NCI-H226 (cell line): ENCODE measurements at regions not wholly inside any gene's neighbourhood (a gene's known extent, or its start where the extent isn't known, plus 50 kb on each side); places are given as distances from the start of the nearest gene placed in this dataset.
"Not testable (repeated sequence)": the region's sequence is repeated elsewhere in the genome, so short reads cannot be mapped to it uniquely, and the experiment has no call there.

ENCODE experiments used
- DNase-seq: peaks from one replicate; pipeline ENCODE4 v3.0.0-alpha.2; 2015

DNA sequence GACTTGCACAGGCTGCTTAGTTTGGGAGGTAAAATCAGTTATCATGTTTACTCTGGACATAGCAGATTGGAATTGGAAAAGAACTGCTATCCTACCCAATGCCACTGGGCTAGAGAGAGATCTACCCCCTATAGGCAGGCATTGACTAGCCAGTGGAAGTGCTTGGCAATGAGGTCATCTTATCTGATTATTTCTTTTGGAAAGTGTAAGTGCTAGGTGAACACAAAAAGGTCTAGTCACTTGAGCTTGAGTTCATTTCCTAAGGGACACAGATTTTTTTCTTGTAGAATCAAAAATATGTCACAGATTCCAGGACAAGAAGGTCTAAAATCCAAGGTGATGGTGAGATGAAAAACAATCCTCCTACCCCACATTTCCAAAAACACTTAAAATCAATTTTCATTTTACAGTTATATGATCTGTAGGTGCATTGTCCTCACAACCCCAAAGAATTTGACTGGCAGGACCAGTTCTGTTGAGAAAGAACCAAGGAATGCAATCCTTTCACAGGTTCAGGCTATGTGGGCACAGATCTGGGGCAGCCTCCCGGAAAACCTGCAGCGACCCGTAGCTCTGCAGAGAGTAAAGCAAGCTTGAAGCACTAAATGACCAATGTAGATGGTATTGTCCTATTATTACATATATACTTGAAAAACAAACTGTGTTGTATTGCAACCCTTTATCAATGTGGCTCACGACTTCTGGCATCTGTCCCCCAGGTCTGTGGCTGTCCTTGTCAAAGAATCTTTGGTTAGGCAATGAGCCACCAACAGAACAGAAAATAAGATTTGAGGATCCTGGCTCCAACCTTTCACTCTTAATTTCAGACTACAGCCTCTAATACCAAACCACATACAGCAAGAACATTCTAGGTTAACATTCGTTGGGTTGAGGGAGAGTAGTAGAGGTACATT lies 67.3 kb upstream of the ADTRP start:
- no peak for DNase-seq

DNA sequence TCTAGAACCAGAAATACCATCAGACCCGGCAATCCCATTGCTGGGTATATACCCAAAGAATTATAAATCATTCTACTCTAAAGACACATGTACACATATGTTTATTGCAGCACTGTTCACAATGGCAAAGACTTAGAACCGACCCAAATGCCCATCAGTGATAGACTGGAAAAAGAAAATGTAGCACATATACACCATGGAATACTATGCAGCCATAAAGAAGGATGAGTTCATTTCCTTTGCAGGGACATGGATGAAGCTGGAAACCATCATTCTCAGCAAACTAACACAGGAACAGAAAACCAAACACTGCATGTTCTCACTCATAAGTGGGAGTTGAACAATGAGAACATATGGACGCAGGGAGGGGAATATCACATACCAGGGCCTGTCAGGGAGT lies 64.2 kb upstream of the ADTRP start:
- DNase-seq: not testable (repeated sequence)

DNA sequence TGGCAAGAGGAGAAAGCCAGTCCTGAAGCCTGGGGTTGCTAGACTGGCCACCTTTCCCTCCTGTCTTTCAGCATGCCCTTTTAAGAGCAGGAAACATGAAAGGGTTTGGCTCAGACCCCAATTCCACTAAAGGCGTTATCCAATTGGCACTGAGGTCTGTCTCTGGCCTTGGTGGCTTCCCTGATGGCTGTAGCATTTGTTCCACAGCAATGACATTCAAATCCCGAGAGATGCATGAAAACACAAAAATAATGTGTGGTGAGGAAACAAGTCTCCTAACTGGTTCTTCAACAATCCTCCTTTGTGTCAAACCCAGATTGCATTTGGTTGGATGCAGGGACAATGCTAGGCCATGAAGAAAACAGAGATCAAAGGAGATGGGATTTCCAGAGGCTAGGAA lies 56.5 kb upstream of the ADTRP start:
- DNase-seq: no peak

DNA sequence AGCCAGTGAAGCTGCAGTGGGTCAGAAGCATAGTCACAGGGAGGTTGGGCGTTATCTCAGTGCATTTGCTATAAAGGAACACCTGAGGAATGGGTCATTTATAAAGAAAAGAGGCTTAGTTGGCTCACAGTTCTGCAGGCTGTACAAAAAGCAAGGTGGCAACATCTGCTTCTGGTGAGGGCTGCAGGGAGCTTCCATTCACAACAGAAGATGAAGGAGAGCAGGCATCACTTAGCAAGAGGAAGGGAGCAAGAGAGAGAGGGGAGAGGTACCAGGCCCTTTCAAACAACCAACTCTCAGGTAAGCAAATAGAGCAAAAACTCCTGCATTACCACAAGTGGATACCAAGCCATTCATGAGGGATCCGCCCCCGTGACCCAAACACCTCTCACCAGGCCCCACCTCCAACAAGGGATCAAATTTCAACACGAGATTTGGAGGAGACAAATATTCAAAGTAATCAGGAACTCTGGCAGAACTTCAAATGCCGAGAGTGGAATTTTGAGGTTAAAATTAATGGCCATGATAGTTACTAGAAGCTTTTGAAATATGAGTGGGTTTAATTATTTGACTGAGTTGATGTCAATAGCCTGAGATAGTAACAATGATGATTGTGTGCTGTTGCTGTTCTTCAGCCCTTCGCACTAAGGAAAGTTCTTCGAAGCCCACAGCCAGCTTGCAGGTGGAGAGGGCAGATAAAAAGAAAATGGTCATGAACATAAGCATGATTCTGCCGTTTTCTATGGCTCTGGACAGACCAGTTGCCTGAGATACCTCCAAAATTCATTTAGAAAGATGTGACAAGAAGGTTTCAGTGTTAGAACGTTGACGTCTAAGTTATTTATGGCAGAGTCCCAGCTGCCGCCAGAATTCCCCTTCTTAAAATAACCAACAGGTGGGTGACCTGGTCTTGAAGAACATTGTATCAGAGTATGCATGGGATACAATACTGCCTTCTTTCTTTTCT lies 55.3 kb upstream of the ADTRP start:
- no peak for DNase-seq

DNA sequence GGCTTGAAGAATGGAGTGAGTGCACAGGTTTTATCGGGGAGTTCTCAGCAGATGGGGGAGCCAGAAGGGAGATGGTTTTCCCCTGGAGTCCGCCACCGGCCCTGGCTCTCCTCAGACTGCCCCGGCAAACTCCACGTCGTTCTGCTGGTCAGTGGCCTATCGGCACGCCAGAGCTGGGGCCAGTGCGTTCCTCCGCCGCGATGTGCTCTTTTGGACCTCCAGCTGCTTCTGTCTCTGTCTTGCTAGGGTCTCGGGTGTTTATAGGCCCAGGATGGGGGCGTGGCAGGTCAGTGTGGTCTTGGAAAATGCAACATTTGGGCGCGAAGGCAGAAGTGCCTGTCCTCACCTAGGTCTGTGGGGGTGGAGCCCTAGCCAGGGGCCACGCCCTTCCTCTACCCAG lies 53.0 kb upstream of the ADTRP start:
- no peak for DNase-seq

DNA sequence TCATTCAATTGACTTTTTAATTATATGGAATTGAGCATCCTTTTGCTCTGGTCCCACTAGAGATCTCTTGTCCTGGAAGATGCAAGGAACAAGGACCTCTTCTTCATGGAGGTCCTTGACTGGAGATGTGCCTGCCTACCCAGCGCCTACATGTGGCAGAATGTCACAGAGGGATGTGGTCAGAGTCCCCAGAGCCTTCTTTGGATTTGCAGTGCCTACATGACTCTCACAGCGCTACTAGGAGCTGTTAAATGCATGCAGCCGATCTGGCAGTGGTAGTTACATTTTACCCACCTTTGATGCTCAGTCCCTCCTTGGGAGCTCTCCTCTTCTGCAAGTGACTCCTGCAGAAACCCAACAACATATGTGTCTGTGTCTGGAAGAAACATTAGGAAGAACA lies 51.9 kb upstream of the ADTRP start:
- no peak for DNase-seq

DNA sequence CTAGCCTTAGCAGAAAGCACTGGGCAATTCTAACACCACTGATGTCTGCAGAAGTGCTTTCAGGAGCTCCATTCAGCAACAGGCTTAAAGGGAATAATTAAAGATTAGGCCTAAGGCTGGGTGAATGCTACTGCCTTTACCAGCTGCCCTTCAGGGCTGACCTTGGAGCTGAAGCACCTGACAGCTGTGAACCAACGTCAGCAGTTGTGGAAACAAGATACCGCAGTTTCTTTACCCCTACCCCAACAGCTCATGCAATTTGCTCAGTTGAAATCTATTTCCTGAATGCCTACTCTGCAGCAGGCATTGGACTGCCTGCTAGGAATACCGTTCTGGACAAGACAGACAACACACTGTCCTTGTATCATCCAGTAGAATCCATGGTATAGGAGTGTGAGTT lies 51.5 kb upstream of the ADTRP start:
- DNase-seq: no peak

DNA sequence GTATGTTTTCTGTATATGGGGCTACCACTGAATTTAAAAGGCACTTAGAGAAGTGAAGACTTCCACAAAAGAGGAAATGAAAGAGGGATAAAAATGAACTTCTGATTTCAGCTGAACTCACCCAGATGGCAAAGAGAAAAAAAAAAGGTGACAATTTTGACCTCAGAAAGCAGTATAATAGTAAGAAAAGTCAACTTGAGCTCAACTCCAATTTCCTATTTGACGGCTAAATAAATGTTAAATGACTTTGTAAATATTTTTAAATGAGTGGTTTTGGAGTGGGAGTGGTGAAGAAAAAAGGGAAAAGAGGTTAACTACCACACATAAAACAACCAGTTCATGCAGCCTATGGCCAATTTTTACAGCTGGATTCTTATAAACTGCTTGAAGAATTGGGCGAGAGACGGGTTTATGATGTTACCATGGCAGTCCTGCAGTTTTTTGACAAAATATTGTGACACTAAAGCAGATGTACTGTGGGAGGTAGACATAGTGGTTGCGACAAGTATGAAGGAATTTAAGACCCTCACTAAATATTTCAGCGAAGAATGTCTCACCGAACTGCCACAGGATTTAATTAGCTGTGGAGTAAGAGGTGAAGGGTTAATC lies 49.8 kb upstream of the ADTRP start:
- no peak for DNase-seq
